Neutrophil (primary cell): ENCODE measurements at regions not wholly inside any gene's neighbourhood (a gene's known extent, or its start where the extent isn't known, plus 50 kb on each side); places are given as distances from the start of the nearest gene placed in this dataset.

Experiments used
- H3K27ac ChIP-seq: fragments of 200-600 bp; sonication (generic); 2 replicates; pipeline ENCODE4 v1.5.1; 2016; ENCODE audit warnings: mild to moderate bottlenecking, moderate library complexity
- H3K27me3 ChIP-seq: fragments of 200-600 bp; sonication (generic); 2 replicates; pipeline ENCODE4 v1.6.0; 2016; ENCODE audit warnings: mild to moderate bottlenecking
- H3K36me3 ChIP-seq: fragments of 200-600 bp; sonication (generic); 2 replicates; pipeline ENCODE4 v1.5.1; 2017
- H3K4me1 ChIP-seq, 2 experiments: fragments of 200-600 bp in 1 of 2; sonication (generic) in 1 of 2; 1 replicate in 1 of 2; 2 replicates in 1 of 2; pipeline versions ENCODE4 v1.5.1 to v1.6.1; 2013 to 2016; ENCODE audit warnings: low read depth in 1 of 2, low read length in 1 of 2, mild to moderate bottlenecking in 1 of 2, moderate library complexity in 1 of 2; ENCODE audit not compliant: control insufficient read depth in 1 of 2, insufficient read depth in 1 of 2
- H3K4me3 ChIP-seq, 2 experiments: fragments of 200-600 bp in 1 of 2; sonication (generic) in 1 of 2; 1 replicate in 1 of 2; 2 replicates in 1 of 2; pipeline ENCODE4 v1.5.1; 2013 to 2016; ENCODE audit warnings: low read depth in 1 of 2, low read length in 1 of 2, mild to moderate bottlenecking in 1 of 2, moderate library complexity in 1 of 2
- H3K9me3 ChIP-seq: fragments of 200-600 bp; sonication (generic); 2 replicates; pipeline ENCODE4 v1.5.1; 2016
- CTCF ChIP-seq: fragments of 200-600 bp; sonication (generic); IDR thresholded peaks from 2 replicates; pipeline ENCODE4 v1.5.1; 2016; ENCODE audit warnings: antibody characterized with exemption

DNA sequence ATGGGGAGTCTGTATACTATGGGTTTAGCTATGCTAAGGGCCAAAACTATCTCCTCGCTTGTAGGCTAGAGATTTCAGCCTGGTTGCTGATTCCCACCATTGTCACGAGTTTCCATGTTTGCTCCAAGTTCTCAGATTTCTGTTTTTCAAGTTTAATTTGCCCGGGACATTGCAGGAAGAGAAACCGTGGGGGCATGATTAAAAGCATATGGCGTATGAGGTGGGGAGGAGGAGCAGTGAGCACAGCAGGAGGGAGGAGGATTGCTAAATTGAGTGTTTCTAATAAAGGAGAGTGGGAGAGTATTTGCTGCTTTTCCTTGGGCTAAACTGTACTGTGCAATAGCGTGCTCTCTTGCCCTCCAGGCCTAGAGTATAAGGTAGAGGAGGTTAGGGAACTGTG, 558.4 kb downstream of the METTL15 start:
- Histone ChIP-seq H3K36me3 (no peaks in the 10 kb centered on the region), H3K27me3 (no peaks in the 10 kb centered on the region), H3K4me1 (no peaks in the 10 kb centered on the region), H3K4me3 (no peak overlapping the region), H3K27ac (no peak overlapping the region), H3K9me3 (no peaks in the 10 kb centered on the region)
- TF ChIP-seq CTCF, result no peak

DNA sequence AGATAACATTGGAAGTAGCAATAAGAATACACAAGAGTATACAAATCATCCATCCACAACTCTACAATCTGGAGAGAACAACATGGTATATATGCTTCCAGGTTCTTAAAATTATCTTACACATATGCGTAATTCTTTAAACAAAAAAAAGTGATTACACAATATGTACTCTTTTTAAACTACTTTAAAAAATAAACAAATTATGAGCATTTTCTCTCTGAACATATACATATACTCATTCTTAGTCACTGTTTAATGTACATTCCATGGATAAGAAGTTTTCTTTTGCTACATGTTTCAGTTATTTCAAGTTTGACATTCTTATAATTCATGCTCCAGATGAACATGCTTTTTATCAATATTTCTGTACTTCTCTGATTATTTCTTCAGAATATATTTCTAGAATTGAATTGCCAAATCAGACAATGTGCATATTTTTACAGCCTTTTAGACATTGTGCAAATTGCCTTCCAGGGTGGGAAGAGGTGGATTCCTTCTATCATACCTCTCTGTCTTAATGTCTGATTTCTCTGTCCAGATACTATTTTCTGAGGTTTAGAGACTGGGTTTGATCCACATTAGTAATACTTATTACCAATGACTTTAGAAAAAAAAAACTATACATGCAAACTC, 551.6 kb downstream of the METTL15 start:
- H3K9me3 ChIP-seq, result no peaks in the 10 kb centered on the region
- H3K4me3 ChIP-seq, result no peak overlapping the region
- H3K36me3 ChIP-seq, result no peaks in the 10 kb centered on the region
- TF ChIP-seq CTCF, result no peak
- H3K27me3 ChIP-seq, result no peaks in the 10 kb centered on the region
- H3K4me1 ChIP-seq, result no peaks in the 10 kb centered on the region
- H3K27ac ChIP-seq, result no peak overlapping the region

GRCh38 chr11:28657378-28658030, 549.3 kb downstream of the METTL15 start:
- H3K4me3 ChIP-seq, result no peak overlapping the region
- no peaks in the 10 kb centered on the region for H3K36me3 ChIP-seq
- no peak for TF ChIP-seq CTCF
- no peaks in the 10 kb centered on the region for H3K27me3 ChIP-seq
- no peak overlapping the region for H3K27ac ChIP-seq
- no peaks in the 10 kb centered on the region for H3K4me1 ChIP-seq
- H3K9me3 ChIP-seq, result no peaks in the 10 kb centered on the region

DNA sequence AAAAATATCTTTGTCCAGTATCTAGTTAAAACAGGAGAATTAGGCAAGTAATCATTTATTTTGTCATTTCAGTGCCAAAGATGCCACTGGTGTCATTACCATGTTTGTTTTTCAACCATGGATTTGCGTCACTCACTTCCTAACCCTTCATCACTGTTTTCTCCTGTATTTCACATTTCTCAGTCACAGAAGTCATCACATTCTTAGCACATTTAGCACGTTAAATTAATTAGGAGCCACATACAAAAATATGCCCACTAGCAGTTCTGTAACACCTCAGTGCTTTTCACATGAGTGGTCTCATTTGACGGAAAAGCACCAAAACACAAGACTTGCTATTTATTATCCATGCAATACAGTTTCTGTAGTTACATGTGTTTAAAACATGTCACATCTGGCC, 546.0 kb downstream of the METTL15 start:
- Histone ChIP-seq H3K36me3 (no peaks in the 10 kb centered on the region), H3K9me3 (no peaks in the 10 kb centered on the region), H3K4me1 (no peaks in the 10 kb centered on the region), H3K27ac (no peak overlapping the region), H3K4me3 (no peak overlapping the region), H3K27me3 (no peaks in the 10 kb centered on the region)
- no peak for TF ChIP-seq CTCF

GRCh38 chr11:28649922-28650321, 541.7 kb downstream of the METTL15 start:
- Histone ChIP-seq H3K9me3 (no peaks in the 10 kb centered on the region), H3K4me1 (no peaks in the 10 kb centered on the region), H3K27me3 (no peaks in the 10 kb centered on the region), H3K27ac (no peak overlapping the region), H3K4me3 (no peak overlapping the region), H3K36me3 (no peaks in the 10 kb centered on the region)
- no peak for TF ChIP-seq CTCF
